H1 (cell line): ENCODE measurements at regions not wholly inside any gene's neighbourhood (a gene's known extent, or its start where the extent isn't known, plus 50 kb on each side); places are given as distances from the start of the nearest gene placed in this dataset.

ENCODE experiments used
- CTCF ChIA-PET: fragments of 300-600 bp; sonication (Branson Sonifier 250); formaldehyde crosslinking; loops from one replicate; lab custom pipeline; 2021; ENCODE audit not compliant: partially characterized antibody; lab: Charles Lee
- POLR2A ChIA-PET: fragments of 300-600 bp; sonication (Branson Sonifier 250); formaldehyde crosslinking; loops from one replicate; lab custom pipeline; 2021; ENCODE audit warnings: inconsistent platforms; ENCODE audit not compliant: partially characterized antibody; lab: Charles Lee
- DNase-seq, 2 experiments: peaks; one replicate each; pipeline versions ENCODE4 v3.0.0 to v3.0.0-alpha.2; 2010 to 2022; ENCODE audit warnings: low spot score in 2 of 2, low read depth in 1 of 2, mixed read lengths in 1 of 2
- FAIRE-seq: peaks from 2 replicates; lab custom pipeline; 2011; peaks lifted over from hg19 to GRCh38; lab: Jason Lieb, UNC
- H2AFZ ChIP-seq: 2 replicates; pipeline ENCODE4 v1.8.1; 2012; ENCODE audit warnings: low read length, inconsistent platforms
- H2AK5ac ChIP-seq: 2 replicates; pipeline ENCODE4 v1.6.1; 2013; ENCODE audit warnings: low read depth, low read length
- H2BK120ac ChIP-seq: replicated peaks from 2 replicates; pipeline ENCODE3; 2013; ENCODE audit warnings: low read depth, low read length, inconsistent platforms
- H2BK12ac ChIP-seq: 2 replicates; pipeline ENCODE4 v1.6.1; 2013; ENCODE audit warnings: low read depth, low read length
- H2BK15ac ChIP-seq: 2 replicates; pipeline ENCODE4 v1.6.1; 2013; ENCODE audit warnings: low read length
- H2BK20ac ChIP-seq: 2 replicates; pipeline ENCODE4 v1.6.1; 2013; ENCODE audit warnings: low read length
- H2BK5ac ChIP-seq: 2 replicates; pipeline ENCODE4 v1.6.1; 2013; ENCODE audit warnings: low read depth, low read length
- H3K14ac ChIP-seq: 2 replicates; pipeline ENCODE4 v1.6.1; 2013; ENCODE audit warnings: inconsistent platforms; ENCODE audit not compliant: insufficient read length
- H3K18ac ChIP-seq: 2 replicates; pipeline ENCODE4 v1.6.1; 2013; ENCODE audit warnings: low read length; ENCODE audit errors: extremely low read depth
- H3K23ac ChIP-seq: 2 replicates; pipeline ENCODE4 v1.6.1; 2013; ENCODE audit warnings: inconsistent platforms; ENCODE audit not compliant: insufficient read length
- H3K23me2 ChIP-seq: 2 replicates; pipeline ENCODE4 v1.6.1; 2013; ENCODE audit warnings: low read depth, low read length
- H3K27ac ChIP-seq: 2 replicates; pipeline ENCODE4 v1.6.1; 2011; ENCODE audit warnings: low read depth, low read length, inconsistent platforms
- H3K27me3 ChIP-seq, 4 experiments: replicated peaks in 1 of 4; 1 replicate in 1 of 4; 2 replicates in 3 of 4; pipeline versions ENCODE4 v1.6.1 to v1.8.1; 2011 to 2013; ENCODE audit warnings: low read length in 3 of 4, mild to moderate bottlenecking in 3 of 4, inconsistent platforms in 2 of 4, mixed read lengths in 2 of 4, moderate library complexity in 1 of 4; ENCODE audit not compliant: control insufficient read depth in 3 of 4, insufficient read depth in 3 of 4; ENCODE audit errors: extremely low read depth in 1 of 4
- H3K36me3 ChIP-seq, 4 experiments: 2 replicates each; pipeline versions ENCODE4 v1.6.1 to v1.8.1; 2011 to 2013; ENCODE audit warnings: mild to moderate bottlenecking in 4 of 4, low read length in 3 of 4, moderate library complexity in 2 of 4, control low read depth in 1 of 4, inconsistent platforms in 1 of 4; ENCODE audit not compliant: insufficient read depth in 4 of 4, control insufficient read depth in 2 of 4
- H3K4ac ChIP-seq: replicated peaks from 2 replicates; pipeline ENCODE3; 2013; ENCODE audit warnings: low read length, low read depth, mixed read lengths, inconsistent platforms; ENCODE audit not compliant: insufficient read length
- H3K4me1 ChIP-seq, 4 experiments: replicated peaks in 1 of 4; 1 replicate in 1 of 4; 2 replicates in 3 of 4; pipeline versions ENCODE4 v1.6.1 to v1.8.1; 2011 to 2013; ENCODE audit warnings: low read length in 3 of 4, inconsistent platforms in 2 of 4, mixed read lengths in 1 of 4; ENCODE audit not compliant: insufficient read depth in 4 of 4, control insufficient read depth in 3 of 4
- H3K4me2 ChIP-seq, 2 experiments: 2 replicates each; pipeline versions ENCODE4 v1.6.1 to v1.8.1; 2011 to 2013; ENCODE audit warnings: low read depth in 2 of 2, low read length in 2 of 2, control low read depth in 1 of 2, inconsistent platforms in 1 of 2, mild to moderate bottlenecking in 1 of 2; ENCODE audit not compliant: insufficient read depth in 1 of 2
- H3K4me3 ChIP-seq, 4 experiments: fragments of 200-600, 300-600 bp in 1 of 4; sonication (generic), shearing (Covaris generic), sonication (Bioruptor Twin) in 1 of 4; 2 replicates each; pipeline versions ENCODE4 v1.5.1 to v1.8.1; 2011 to 2016; ENCODE audit warnings: low read length in 4 of 4, low read depth in 3 of 4, control low read depth in 2 of 4, inconsistent platforms in 2 of 4, mild to moderate bottlenecking in 2 of 4, mixed read lengths in 1 of 4, moderate library complexity in 1 of 4; ENCODE audit not compliant: insufficient read depth in 2 of 4; ENCODE audit errors: extremely low read depth in 1 of 4
- H3K56ac ChIP-seq: replicated peaks from 2 replicates; pipeline ENCODE3; 2013; ENCODE audit warnings: low read depth, mild to moderate bottlenecking, mixed read lengths, low read length, inconsistent platforms; ENCODE audit not compliant: insufficient read length
- H3K79me1 ChIP-seq: 2 replicates; pipeline ENCODE4 v1.6.1; 2013; ENCODE audit warnings: low read depth, low read length, control low read depth
- H3K79me2 ChIP-seq, 2 experiments: 2 replicates each; pipeline versions ENCODE4 v1.6.1 to v1.8.1; 2012 to 2013; ENCODE audit warnings: low read length in 2 of 2, mild to moderate bottlenecking in 2 of 2, inconsistent platforms in 1 of 2; ENCODE audit not compliant: insufficient read depth in 2 of 2, control insufficient read depth in 1 of 2
- H3K9ac ChIP-seq, 4 experiments: replicated peaks in 1 of 4; 1 replicate in 1 of 4; 2 replicates in 3 of 4; pipeline versions ENCODE4 v1.6.1 to v1.8.1; 2011 to 2013; ENCODE audit warnings: low read depth in 3 of 4, low read length in 3 of 4, control low read depth in 2 of 4, mild to moderate bottlenecking in 2 of 4, moderate library complexity in 2 of 4, inconsistent platforms in 1 of 4; ENCODE audit errors: extremely low read depth in 1 of 4
- H3K9me3 ChIP-seq, 2 experiments: 2 replicates each; pipeline versions ENCODE4 v1.6.1 to v1.8.1; 2012 to 2013; ENCODE audit warnings: mild to moderate bottlenecking in 2 of 2, moderate library complexity in 2 of 2, control low read depth in 1 of 2, inconsistent platforms in 1 of 2, low read depth in 1 of 2, low read length in 1 of 2, mixed read lengths in 1 of 2; ENCODE audit not compliant: insufficient read depth in 2 of 2
- H4K20me1 ChIP-seq, 2 experiments: replicated peaks in 1 of 2; 2 replicates each; pipeline versions ENCODE3 to v1.8.1; 2011 to 2013; ENCODE audit warnings: inconsistent platforms in 2 of 2, low read length in 2 of 2, mild to moderate bottlenecking in 1 of 2; ENCODE audit not compliant: insufficient read depth in 2 of 2, control insufficient read depth in 1 of 2
- H4K5ac ChIP-seq: 2 replicates; pipeline ENCODE4 v1.6.1; 2013; ENCODE audit warnings: low read length, low read depth, mixed read lengths, inconsistent platforms; ENCODE audit not compliant: insufficient read length
- H4K8ac ChIP-seq: 2 replicates; pipeline ENCODE4 v1.8.0; 2013; ENCODE audit warnings: mild to moderate bottlenecking, moderate library complexity, low read length, inconsistent platforms; ENCODE audit not compliant: insufficient read depth; ENCODE audit errors: extremely low read depth
- H4K91ac ChIP-seq: replicated peaks from 2 replicates; pipeline ENCODE3; 2013; ENCODE audit warnings: low read length, mixed read lengths, inconsistent platforms; ENCODE audit not compliant: insufficient read length
- ASH2L ChIP-seq: fragments of 200-600, 300-600 bp; sonication (generic); IDR thresholded peaks from one replicate; pipeline ENCODE4 v1.7.1; 2017; ENCODE audit warnings: low read length
- BRCA1 ChIP-seq: IDR thresholded peaks from 2 replicates; pipeline ENCODE4 v1.6.1; 2012; ENCODE audit warnings: low read depth, low read length, improper control_type of control experiment
- HDAC2 ChIP-seq, 2 experiments: fragments of 300-600 bp in 1 of 2; sonication (generic) in 1 of 2; IDR thresholded peaks; 2 replicates each; pipeline ENCODE4 v1.6.1; 2011 to 2012; ENCODE audit warnings: low read depth in 2 of 2, low read length in 2 of 2, mild to moderate bottlenecking in 2 of 2, moderate library complexity in 2 of 2, borderline replicate concordance in 1 of 2, inconsistent platforms in 1 of 2
- KDM5A ChIP-seq: fragments of 200-600 bp; IDR thresholded peaks from 2 replicates; pipeline ENCODE4 v1.7.1; 2012; ENCODE audit warnings: mild to moderate bottlenecking, low read length, inconsistent platforms, mixed read lengths
- POLR2AphosphoS5 ChIP-seq: IDR thresholded peaks from 2 replicates; pipeline ENCODE4 v1.6.1; 2011; ENCODE audit warnings: low read depth, low read length
- RAD21 ChIP-seq, 2 experiments: IDR thresholded peaks in 1 of 2; conservative IDR thresholded peaks in 1 of 2; 2 replicates each; pipeline ENCODE4 v1.6.1; 2011; ENCODE audit warnings: low read depth in 2 of 2, low read length in 2 of 2, improper control_type of control experiment in 1 of 2, inconsistent platforms in 1 of 2, mild to moderate bottlenecking in 1 of 2, moderate library complexity in 1 of 2
- SP1 ChIP-seq: IDR thresholded peaks from 2 replicates; pipeline ENCODE4 v1.6.1; 2011; ENCODE audit warnings: low read depth, low read length
- SP4 ChIP-seq: IDR thresholded peaks from 2 replicates; pipeline ENCODE4 v1.6.1; 2012; ENCODE audit warnings: low read length, inconsistent platforms
- WGBS, 2 experiments: shearing (Covaris generic) in 1 of 2; methylation state at CpG; one replicate each; pipeline versions ENCODE4 v1.1.6 to v1.1.7; 2013 to 2015; ENCODE audit warnings: low lambda C conversion rate in 2 of 2, mixed read lengths in 2 of 2, inconsistent platforms in 1 of 2, low coverage in 1 of 2, missing lambda C conversion rate in 1 of 2; ENCODE audit not compliant: insufficient replicate concordance in 2 of 2, insufficient coverage in 1 of 2, insufficient read length in 1 of 2; ENCODE audit errors: extremely low coverage in 1 of 2, missing lambda C conversion rate in 1 of 2; 5-methylcytosine and 5-hydroxymethylcytosine counted together

- Histone ChIP-seq H3K79me2 (no peaks in the 10 kb centered on the region), H2BK5ac (no peak overlapping the region), H2BK15ac (no peak overlapping the region), H3K14ac (no peak overlapping the region), H3K9ac (no peak overlapping the region), H3K4me2 (no peak overlapping the region), H2BK20ac (no peak overlapping the region), H3K27me3 (peaks cover 0 to 18% (median 2%) of the 10 kb centered on the region in 4 experiments; a peak in 4 of 7 replicates), H3K23ac (no peak overlapping the region), H4K5ac (no peak overlapping the region), H3K4me1 (peaks cover 4 to 13% (median 9%) of the 10 kb centered on the region in 4 experiments; a peak in 6 of 7 replicates), H2BK120ac (no peak overlapping the region), H3K23me2 (0 out of 2 replicates have a peak, but pooled peaks cover 2% of the 10 kb centered on the region), H2BK12ac (no peak overlapping the region), H3K4ac (no peak overlapping the region), H3K4me3 (no peak overlapping the region), H3K56ac (no peak overlapping the region), H2AFZ (no peak overlapping the region), H3K18ac (no peak overlapping the region), H4K8ac (no peak overlapping the region), H3K36me3 (no peaks in the 10 kb centered on the region), H4K91ac (no peak overlapping the region), H4K20me1 (no peaks in the 10 kb centered on the region), H3K9me3 (no peaks in the 10 kb centered on the region), H2AK5ac (no peak overlapping the region), H3K79me1 (no peaks in the 10 kb centered on the region), H3K27ac (no peak overlapping the region)
- WGBS, 2 experiments, result 89% methylated on average over 1 of the region's 1 CpG; no CpG with 5 or more reads in 1 of the 2 experiments
- CTCF ChIA-PET, result interaction anchor here (0.6 to 1.1 kb wide), 2 partner anchors 10 to 63 kb away, joined by 3 read pairs; no protein-coding TSS in a partner anchor
- DNase-seq (no peak), FAIRE-seq (no peak)
- POLR2A ChIA-PET, result no interaction called here
- TF ChIP-seq SP4 (no peak), KDM5A (no peak), BRCA1 (no peak), RAD21 (IDR thresholded peaks at IDR 0.05 in 1 of 2, conservative IDR thresholded peaks at IDR 0.05 in 1 of 2; ENCODE audit: low read depth in 2 of 2, low read length in 2 of 2) (no peak), POLR2AphosphoS5 (no peak), HDAC2 (IDR thresholded peaks at IDR 0.05; ENCODE audit: borderline replicate concordance in 1 of 2, low read depth in 2 of 2, low read length in 2 of 2) (no peak), SP1 (no peak), ASH2L (no peak)
These were observed 215.8 kb downstream of the PHLDA1 start for GRCh38 chr12:75815756-75816155.
